HG02571 (cell line): ENCODE measurements at regions not wholly inside any gene's neighbourhood (a gene's known extent, or its start where the extent isn't known, plus 50 kb on each side); places are given as distances from the start of the nearest gene placed in this dataset.

ENCODE experiments used
- ATAC-seq: cut with Tn5 transposase; IDR thresholded peaks from one replicate; pipeline ENCODE4 v1.9.1; 2021; ENCODE audit warnings: mild to moderate bottlenecking, moderate library complexity; ENCODE audit not compliant: unreplicated experiment

DNA sequence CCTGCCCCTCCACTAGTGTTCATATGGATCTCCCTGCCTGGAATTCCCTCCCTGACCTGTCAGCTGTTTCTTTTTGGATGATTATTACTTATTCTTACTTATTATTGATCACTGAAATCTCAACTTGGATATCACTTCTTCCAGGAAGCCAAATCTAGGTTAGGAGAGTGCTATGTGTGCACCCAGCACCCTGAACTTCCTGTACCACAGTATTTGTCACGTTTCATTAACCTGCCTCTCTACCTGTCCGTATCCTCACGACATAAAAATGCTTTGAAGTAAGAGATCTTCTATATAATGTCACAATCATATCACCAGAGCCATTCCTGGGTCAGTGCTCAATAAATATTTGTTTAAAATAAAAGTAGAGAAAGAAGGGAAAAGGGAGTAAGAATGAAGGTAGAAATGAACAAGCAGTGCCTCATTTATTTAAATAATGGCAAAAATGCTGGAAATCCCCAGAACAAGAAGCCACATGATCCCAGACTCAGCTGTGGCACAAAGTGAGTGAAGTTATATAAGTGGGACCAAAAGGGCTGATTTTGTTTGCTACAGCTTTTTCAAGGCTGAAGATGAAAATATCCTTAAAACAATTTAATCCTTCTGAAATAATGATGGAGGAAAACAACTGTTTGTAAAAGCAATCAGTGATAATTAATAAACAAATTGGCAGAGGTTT is 88.0 kb upstream of the MANEA start:
- ATAC-seq: no peak

DNA sequence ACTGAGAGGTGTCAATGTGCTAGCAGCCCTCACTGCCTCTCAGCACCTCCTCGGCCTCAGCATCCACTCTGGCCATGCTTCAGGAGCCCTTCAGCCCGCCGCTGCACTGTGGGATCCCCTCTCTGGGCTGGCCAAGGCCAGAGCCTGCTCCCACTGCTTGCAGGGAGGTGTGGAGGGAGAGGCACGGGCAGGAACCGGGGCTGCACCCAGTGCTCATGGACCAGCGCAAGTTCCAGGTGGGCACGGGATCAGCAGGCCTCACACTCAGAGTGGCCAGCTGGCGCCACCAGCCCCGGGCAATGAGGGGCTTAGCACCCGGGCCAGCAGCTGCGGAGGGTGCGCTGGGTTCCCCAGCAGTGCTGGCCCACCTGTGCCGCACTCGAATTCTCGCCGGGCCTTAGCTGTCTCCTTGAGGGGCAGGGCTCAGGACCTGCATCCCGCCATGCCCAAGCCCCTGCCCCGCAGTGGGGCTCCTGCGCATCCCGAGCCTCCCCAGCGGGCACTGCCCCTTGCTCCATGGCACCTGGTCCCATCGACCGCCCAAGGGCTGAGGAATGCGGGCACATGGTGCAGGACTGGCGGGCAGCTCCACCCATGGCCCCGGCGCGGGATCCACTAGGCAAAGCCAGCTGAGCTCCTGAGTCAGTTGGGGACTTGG is 80.4 kb upstream of the MANEA start:
- ATAC-seq: no peak

- ATAC-seq: no peak
Observed at GRCh38 chr6:95501032-95501904, 76.1 kb upstream of the MANEA start.

- no peak for ATAC-seq
Observed at GRCh38 chr6:95503568-95503967, 73.8 kb upstream of the MANEA start.

DNA sequence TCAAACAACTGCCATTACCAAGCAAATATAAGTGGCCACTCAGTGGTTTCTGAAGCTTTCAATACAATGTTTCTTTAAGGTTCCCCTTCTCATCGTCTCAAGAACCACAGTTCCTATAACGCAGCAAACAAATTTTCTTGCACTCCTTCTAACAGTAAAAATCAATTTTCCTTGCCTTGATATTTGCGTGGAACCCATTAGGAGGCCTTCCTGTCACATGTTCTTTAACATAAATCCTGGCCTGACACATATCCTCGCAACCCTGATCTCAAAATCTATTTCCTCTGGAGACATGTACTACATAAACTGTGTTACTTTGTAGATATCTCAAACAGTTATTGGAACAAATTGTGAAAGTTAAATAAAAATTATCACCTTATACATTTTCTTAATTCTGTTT is 65.9 kb upstream of the MANEA start:
- ATAC-seq: no peak

- ATAC-seq: no peak
Observed at GRCh38 chr6:95515975-95516374, 61.4 kb upstream of the MANEA start.

DNA sequence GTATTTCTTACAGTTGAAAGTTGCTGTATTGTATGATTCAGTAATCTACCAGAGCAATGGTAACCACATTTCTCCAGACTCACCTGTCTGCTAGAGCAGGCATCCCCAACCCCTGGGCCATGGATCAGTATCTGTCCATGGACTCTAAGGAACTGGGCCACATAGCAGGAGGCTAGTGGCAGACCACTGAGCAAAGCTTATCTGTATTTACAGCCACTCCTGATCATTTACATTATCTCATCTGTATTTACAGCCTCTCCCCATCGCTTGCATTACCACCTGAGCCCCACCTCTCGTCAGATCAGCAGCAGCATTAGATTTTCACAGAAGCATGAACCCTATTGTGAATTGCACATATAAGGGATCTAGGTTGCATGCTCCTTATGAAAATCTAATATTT is 60.3 kb upstream of the MANEA start:
- ATAC-seq: no peak

DNA sequence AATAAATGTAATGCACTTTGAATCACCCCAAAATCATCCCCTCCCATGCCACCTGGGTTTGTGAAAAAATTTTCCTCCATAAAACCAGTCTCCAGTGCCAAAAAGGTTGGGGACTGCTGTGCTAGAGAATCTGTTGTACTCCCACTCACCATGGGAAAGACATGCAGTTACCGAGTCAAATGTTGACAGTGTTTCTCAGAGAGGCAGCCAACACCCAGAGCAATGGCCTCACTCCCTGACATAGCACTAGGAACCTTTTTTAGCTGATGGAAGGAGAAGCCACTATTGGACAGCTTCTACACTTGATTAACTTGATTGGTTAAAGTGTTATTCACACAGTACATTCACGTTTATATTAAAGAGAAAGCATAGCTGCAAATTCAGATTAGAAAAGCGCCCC is 59.8 kb upstream of the MANEA start:
- no peak for ATAC-seq

DNA sequence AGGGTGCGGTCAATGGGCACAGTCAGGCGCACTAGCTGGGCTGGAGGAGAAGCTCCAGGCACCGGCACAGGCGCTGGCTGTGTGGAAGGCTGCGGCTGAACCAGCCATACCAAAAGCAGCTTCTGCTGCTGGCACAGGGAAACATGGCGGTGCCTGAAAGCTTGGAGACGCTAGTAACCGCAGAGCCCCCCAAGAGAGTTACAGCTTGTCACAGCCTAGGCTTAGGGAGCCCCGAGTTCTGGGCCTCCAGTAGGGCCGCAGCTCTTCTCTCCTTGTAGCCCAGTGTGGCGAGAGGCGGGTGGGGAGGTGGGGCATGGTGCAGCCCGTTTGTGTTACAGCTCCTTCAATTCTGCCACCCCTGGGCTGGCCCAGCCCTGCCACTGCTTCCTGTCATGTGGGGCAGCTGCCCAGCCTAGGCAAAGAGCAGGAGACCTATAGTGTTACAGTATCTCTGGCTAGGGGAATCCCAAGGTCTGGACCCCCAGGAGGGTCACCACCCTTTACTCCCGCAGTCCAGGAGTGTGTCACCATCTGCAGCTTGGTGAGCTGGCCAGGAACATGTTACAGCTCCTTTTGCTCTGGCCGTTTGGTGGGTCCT is 58.6 kb upstream of the MANEA start:
- no peak for ATAC-seq

DNA sequence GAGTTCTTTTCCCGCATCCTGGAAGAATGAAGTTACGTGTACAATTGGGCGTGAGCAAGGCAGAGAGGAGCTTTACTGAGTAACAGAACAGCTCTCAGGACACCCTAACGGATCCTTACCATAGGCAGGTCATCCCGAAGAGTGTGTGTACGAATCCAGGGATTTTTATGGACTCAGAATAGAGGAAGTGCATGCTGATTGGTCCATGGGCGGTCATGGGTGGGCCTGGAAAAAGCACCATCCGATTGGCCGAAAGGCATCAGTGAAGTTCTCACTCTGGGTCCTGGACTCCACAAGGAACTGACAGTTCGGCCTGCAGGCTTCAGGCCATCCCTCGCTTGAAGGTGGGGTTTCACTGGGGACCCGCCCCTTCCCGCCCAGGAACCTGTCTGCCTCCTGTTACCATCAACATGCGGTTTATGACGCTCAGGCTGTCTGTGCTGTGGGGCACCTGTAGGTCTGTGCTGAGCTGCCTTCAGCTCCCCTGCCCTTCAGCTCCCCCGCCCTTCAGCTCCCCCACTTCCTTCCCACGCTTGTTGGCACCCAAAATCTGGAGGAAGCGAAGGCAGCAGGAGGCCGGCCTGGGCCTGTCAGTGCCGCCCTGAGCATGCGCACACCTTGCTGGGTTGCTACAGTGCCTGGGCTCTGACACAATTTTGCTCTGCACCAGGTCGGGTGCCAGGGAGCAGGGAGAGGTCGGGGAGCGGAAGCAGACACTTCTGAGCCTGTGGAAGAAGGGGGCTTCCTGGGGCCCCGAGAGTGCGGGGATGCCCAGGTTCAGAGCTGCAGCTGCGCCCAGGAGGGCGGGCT is 57.9 kb upstream of the MANEA start:
- no peak for ATAC-seq

DNA sequence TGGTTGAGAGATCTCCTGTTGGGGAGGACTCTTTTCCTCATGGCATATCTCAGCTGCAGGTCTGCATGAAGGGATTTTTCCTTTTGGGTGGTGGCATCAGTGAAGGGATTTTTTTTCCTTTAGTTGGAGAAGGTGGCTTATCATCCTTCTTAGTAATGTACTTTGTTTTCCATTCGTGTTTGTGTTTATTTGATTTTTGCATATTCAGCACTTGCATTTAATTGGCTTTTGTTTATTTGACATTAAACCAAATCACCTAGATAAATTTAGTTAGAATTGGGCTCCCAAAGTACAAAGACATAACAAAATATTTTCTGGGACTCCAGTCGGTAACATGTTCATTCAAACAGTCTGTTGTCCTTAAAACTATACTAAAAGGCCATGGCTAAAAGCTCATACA is 56.2 kb upstream of the MANEA start:
- no peak for ATAC-seq
